HG03025 (cell line): ENCODE measurements at regions not wholly inside any gene's neighbourhood (a gene's known extent, or its start where the extent isn't known, plus 50 kb on each side); places are given as distances from the start of the nearest gene placed in this dataset.
"Not testable (repeated sequence)": the region's sequence is repeated elsewhere in the genome, so short reads cannot be mapped to it uniquely, and the experiment has no call there.

ENCODE experiments used
- ATAC-seq: cut with Tn5 transposase; IDR thresholded peaks from one replicate; pipeline ENCODE4 v1.9.1; 2021; ENCODE audit warnings: mild to moderate bottlenecking, moderate library complexity; ENCODE audit not compliant: unreplicated experiment, low FRiP score

DNA sequence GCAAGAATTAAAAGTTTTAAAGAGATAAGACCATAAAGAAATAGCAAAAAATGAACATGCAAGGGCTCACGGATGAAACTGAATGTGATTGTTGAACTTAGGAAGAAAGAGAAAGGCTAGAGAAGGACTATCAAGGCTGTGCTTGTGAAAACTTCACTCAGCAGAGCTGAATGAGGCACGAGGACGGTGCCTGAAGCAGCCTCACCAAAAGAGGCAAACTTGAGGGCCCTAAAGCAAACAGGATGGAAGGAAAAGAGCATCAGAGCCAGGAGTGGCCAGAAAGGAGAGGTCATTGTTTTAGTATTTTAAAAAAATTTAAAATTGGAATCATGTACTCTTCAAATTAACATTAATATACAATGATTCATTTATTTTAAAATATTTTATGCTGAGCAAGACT is 191.2 kb upstream of the SOX14 start:
- ATAC-seq = no peak

GRCh38 chr3:137582484-137582883 is 181.6 kb upstream of the SOX14 start:
- ATAC-seq = no peak

DNA sequence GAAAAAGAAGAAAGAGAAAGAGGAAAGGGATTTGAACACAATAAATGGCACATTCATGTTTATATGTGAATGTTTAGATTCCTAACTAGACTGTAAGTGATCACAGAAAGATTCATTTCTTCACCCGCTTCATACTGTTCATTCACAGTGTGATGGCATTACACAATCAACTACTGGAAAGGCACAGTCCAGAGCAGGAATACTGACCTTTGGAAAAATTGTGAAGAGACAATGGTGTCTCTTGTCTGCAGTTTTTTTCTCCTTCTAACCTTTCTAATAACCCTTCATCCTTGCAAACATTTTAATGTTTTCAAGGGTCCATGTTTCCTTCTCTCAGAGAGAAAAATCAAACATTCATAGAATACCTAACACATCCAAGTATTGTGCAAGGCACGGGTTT is 180.9 kb upstream of the SOX14 start:
- no peak for ATAC-seq

- no peak for ATAC-seq
Measured at GRCh38 chr3:137588871-137589270, 175.2 kb upstream of the SOX14 start.

GRCh38 chr3:137595415-137595814 is 168.7 kb upstream of the SOX14 start:
- not testable (repeated sequence) for ATAC-seq

- ATAC-seq = no peak
Measured at GRCh38 chr3:137610723-137611122, 153.4 kb upstream of the SOX14 start.

- no peak for ATAC-seq
Measured at GRCh38 chr3:137612291-137612690, 151.8 kb upstream of the SOX14 start.

DNA sequence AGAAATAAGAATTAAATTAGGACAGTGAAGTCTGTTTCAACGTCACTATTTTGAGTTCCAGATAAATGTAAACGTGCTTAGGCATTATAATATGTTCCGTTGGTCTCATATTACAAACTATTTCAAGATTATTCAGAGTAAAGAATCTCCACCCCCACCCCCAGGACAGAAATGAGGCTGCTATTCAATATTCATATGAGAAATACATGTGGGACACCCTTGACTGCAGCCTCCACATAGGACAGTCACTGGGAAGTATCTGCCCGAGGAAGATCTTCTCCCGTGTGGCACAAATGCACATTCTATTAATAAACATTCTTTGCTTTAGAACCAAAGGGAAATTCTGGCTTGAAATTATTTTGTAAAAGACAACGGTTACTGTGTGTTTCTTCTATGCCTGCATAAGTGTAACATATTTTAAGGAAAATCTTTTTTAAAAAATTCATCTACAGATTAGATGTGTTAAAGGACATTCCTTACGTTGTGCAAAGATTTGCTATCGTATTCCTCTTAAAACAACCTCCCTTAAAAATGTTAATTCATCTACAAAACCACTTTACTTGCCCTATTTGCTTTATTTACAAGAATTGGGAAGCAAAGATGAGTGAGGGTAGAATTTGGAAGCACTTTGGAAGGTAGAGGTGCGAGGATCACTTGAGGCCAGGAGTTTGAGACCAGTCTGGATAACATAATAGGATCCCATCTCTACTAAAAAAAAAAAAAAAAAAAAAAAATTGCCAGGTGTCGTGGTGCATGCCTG is 148.3 kb upstream of the SOX14 start:
- no peak for ATAC-seq

DNA sequence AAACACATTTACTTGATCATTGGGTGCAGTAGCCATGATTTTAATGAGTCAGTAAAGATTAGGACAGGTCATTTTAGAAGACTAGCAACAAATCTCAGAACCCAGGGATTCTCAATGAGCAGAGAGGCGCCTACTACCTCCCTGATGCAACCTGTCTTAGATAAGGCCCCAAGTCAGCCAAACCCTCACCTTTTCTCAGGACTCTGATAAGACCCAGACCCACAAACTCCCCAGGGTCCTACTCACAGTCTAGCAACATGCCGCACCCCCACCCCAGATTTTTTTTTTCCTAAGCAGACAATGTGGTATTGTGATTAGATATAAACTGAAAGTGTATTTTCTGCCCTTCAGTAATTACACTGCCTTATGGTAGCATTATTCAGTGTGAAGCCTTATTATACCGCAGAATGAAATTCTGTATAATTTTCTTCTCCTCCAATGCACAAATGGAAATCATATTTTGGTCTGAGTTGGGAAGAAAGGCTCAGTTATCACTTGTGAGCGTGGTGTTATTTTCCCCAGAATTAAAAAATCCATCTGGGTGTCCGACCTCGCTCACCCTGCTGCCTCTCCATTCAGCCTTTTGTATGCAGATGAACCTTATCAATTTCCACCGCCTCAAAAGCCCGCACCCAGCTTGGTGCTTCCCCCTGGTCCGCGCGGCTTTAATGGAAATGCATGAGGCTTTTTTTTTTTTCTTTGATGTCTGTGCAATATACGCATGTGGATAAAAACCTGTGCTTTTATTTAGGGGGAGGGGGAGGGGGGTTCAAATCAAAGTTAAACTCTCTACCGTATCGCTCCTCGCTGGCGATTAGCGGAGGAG is 122.0 kb upstream of the SOX14 start:
- ATAC-seq = no peak

DNA sequence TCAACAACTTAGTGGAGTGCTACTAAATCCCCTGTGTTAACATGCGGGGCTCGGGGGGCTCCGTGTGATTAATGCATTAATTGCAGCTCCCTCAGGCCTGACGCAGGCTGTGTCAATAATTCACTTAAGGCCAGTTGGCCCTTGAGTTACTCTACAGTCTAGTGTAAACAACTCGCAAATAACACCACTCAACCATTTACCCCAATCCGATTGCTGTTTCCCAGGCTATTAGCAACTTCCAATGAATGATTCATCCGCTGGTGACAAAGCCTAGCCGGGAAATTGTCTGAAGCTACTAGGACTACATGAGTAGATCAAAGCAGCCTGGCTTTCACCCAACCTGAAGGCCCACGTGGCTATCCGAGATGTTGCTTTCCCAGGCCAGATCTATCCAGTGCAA is 121.3 kb upstream of the SOX14 start:
- ATAC-seq = no peak

GRCh38 chr3:137647179-137647578 is 116.9 kb upstream of the SOX14 start:
- ATAC-seq = no peak

- ATAC-seq = no peak
Measured at GRCh38 chr3:137669519-137670060, 94.5 kb upstream of the SOX14 start.

- no peak for ATAC-seq
Measured at GRCh38 chr3:137687181-137687879, 76.8 kb upstream of the SOX14 start.

- ATAC-seq = no peak
Measured at GRCh38 chr3:137692803-137693431, 71.2 kb upstream of the SOX14 start.

GRCh38 chr3:137693791-137694190 is 70.3 kb upstream of the SOX14 start:
- no peak for ATAC-seq

- no peak for ATAC-seq
Measured at GRCh38 chr3:137694836-137695235, 69.3 kb upstream of the SOX14 start.

- ATAC-seq = no peak
Measured at GRCh38 chr3:137695351-137695750, 68.8 kb upstream of the SOX14 start.

GRCh38 chr3:137709011-137709601 is 55.0 kb upstream of the SOX14 start:
- ATAC-seq = no peak

DNA sequence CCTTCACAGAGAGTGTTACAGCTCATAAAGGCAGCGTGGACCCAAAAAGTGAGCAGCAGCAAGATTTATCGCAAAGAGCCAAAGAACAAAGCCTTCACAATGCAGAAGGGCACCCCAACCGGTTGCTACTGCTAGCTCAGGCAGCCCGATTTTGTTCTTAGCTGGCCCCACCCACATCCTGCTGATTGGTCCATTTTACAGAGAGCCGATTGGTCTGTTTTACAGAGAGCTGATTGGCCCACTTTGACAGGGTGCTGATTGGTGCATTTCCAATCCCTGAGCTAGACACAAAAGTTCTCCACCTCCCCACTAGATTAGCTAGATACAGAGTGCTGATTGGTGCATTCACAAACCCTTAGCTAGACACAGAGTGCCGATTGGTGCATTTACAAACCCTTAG is 50.1 kb upstream of the SOX14 start:
- ATAC-seq = not testable (repeated sequence)
